ENCODE measurements at regions not wholly inside any gene's neighbourhood (a gene's known extent, or its start where the extent isn't known, plus 50 kb on each side); places are given as distances from the start of the nearest gene placed in this dataset.

DNA sequence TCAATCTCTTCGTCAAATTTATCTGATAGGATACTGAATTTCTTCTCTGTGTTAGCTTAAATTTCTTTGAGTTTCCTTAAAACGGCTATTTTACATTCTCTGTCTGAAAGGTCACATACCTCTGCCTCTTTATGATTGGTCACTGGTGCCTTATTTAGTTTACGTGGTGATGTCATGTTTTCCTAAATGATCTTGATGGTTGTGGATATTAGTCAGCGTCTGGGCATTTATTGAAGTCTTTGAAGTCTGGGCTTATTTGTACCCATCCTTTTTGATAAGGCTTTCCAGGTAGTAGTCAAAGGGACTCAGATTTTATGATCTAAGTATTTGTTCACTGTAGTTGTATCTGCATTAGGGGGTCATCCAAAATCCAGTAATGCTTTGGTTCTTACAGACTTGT is 1407.5 kb upstream of the LRRTM3 start:
- Histone ChIP-seq H3K9me3 (ENCODE audit: insufficient read depth, low read length) (no peaks in the 10 kb centered on the region), H4K20me1 (ENCODE audit: insufficient read depth, low read length) (no peaks in the 10 kb centered on the region), H3K4me3 (ENCODE audit: low read length) (no peak overlapping the region), H3K79me2 (ENCODE audit: low read length) (no peaks in the 10 kb centered on the region), H3K27me3 (ENCODE audit: low read depth, low read length) (no peaks in the 10 kb centered on the region), H3K27ac (ENCODE audit: low read length) (no peak overlapping the region), H3K4me2 (ENCODE audit: low read length) (no peak overlapping the region), H3K36me3 (replicated peaks; ENCODE audit: low read depth, low read length) (no peaks in the 10 kb centered on the region), H3K4me1 (ENCODE audit: low read length) (no peaks in the 10 kb centered on the region), H3K9ac (ENCODE audit: low read length) (no peak overlapping the region), H2AFZ (ENCODE audit: low read depth, low read length) (no peak overlapping the region)
- TF ChIP-seq, protein P1, sequence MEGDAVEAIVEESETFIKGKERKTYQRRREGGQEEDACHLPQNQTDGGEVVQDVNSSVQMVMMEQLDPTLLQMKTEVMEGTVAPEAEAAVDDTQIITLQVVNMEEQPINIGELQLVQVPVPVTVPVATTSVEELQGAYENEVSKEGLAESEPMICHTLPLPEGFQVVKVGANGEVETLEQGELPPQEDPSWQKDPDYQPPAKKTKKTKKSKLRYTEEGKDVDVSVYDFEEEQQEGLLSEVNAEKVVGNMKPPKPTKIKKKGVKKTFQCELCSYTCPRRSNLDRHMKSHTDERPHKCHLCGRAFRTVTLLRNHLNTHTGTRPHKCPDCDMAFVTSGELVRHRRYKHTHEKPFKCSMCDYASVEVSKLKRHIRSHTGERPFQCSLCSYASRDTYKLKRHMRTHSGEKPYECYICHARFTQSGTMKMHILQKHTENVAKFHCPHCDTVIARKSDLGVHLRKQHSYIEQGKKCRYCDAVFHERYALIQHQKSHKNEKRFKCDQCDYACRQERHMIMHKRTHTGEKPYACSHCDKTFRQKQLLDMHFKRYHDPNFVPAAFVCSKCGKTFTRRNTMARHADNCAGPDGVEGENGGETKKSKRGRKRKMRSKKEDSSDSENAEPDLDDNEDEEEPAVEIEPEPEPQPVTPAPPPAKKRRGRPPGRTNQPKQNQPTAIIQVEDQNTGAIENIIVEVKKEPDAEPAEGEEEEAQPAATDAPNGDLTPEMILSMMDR (IDR thresholded peaks at IDR 0.05; ENCODE audit: low read depth, low read length) = no peak
- no peak for TF ChIP-seq EZH2phosphoT487 (IDR thresholded peaks at IDR 0.05; ENCODE audit: low read depth)

- Histone ChIP-seq H3K79me2 (ENCODE audit: low read length) (no peaks in the 10 kb centered on the region), H3K36me3 (replicated peaks; ENCODE audit: low read depth, low read length) (no peaks in the 10 kb centered on the region), H2AFZ (ENCODE audit: low read depth, low read length) (no peak overlapping the region), H3K4me2 (ENCODE audit: low read length) (no peak overlapping the region), H3K27ac (ENCODE audit: low read length) (no peak overlapping the region), H3K4me1 (ENCODE audit: low read length) (no peaks in the 10 kb centered on the region), H3K4me3 (ENCODE audit: low read length) (no peak overlapping the region), H4K20me1 (ENCODE audit: insufficient read depth, low read length) (no peaks in the 10 kb centered on the region), H3K27me3 (ENCODE audit: low read depth, low read length) (no peaks in the 10 kb centered on the region), H3K9me3 (ENCODE audit: insufficient read depth, low read length) (no peaks in the 10 kb centered on the region), H3K9ac (ENCODE audit: low read length) (no peak overlapping the region)
- TF ChIP-seq, protein P1 (IDR thresholded peaks at IDR 0.05; ENCODE audit: low read depth, low read length) = no peak
- no peak for TF ChIP-seq EZH2phosphoT487 (IDR thresholded peaks at IDR 0.05; ENCODE audit: low read depth)
These were observed 1396.8 kb upstream of the LRRTM3 start for GRCh38 chr10:65528986-65529385.

DNA sequence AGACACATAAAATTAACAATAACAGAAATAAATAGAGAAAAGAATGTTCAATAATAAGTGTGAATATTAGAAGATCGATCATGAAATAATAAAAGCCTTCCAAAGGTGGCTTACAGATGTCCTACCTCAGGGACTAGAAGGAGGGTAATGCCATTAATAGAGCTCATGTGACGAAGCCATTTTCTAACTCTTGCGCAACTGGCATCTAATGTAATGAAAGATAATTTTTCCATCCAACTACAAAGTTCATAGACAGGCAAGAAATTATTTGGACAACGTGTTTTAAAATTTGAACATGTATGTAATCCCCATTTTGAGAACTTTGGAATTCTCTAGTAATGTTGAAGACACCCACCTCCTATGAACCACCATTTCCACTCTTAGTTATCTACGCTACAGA is 1394.3 kb upstream of the LRRTM3 start:
- H3K36me3 ChIP-seq (replicated peaks; ENCODE audit: low read depth, low read length) = no peaks in the 10 kb centered on the region
- H4K20me1 ChIP-seq (ENCODE audit: insufficient read depth, low read length) = no peaks in the 10 kb centered on the region
- H3K27ac ChIP-seq (ENCODE audit: low read length) = no peak overlapping the region
- no peak overlapping the region for H3K4me2 ChIP-seq (ENCODE audit: low read length)
- H3K9ac ChIP-seq (ENCODE audit: low read length) = no peak overlapping the region
- H3K9me3 ChIP-seq (ENCODE audit: insufficient read depth, low read length) = no peaks in the 10 kb centered on the region
- H3K4me3 ChIP-seq (ENCODE audit: low read length) = no peak overlapping the region
- H2AFZ ChIP-seq (ENCODE audit: low read depth, low read length) = no peak overlapping the region
- H3K79me2 ChIP-seq (ENCODE audit: low read length) = no peaks in the 10 kb centered on the region
- no peaks in the 10 kb centered on the region for H3K27me3 ChIP-seq (ENCODE audit: low read depth, low read length)
- H3K4me1 ChIP-seq (ENCODE audit: low read length) = no peaks in the 10 kb centered on the region
- TF ChIP-seq, protein P1 (IDR thresholded peaks at IDR 0.05; ENCODE audit: low read depth, low read length) = no peak
- TF ChIP-seq EZH2phosphoT487 (IDR thresholded peaks at IDR 0.05; ENCODE audit: low read depth) = no peak

DNA sequence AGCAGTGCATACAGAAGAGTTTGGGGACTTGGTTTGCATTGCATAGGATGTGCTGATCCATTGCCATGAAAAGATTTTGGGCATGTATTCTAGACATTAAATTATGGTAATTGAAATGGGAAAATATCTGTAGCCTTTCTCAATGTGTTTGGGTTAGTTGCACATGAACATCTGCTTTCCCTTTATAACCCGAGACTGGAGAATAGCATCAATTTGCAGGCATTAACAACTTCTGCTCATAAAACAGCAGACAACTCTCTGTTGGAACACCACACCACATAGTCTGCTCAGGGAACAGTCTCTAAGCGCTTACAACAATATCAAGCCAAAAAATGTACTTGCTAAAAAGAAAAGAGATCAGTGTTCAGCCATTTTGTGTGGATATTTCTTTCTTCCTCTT is 1391.1 kb upstream of the LRRTM3 start:
- H3K36me3 ChIP-seq (replicated peaks; ENCODE audit: low read depth, low read length) = no peaks in the 10 kb centered on the region
- no peak overlapping the region for H2AFZ ChIP-seq (ENCODE audit: low read depth, low read length)
- TF ChIP-seq, protein P1 (IDR thresholded peaks at IDR 0.05; ENCODE audit: low read depth, low read length) = no peak
- TF ChIP-seq EZH2phosphoT487 (IDR thresholded peaks at IDR 0.05; ENCODE audit: low read depth) = no peak
- H3K9me3 ChIP-seq (ENCODE audit: insufficient read depth, low read length) = no peaks in the 10 kb centered on the region
- no peaks in the 10 kb centered on the region for H3K27me3 ChIP-seq (ENCODE audit: low read depth, low read length)
- no peaks in the 10 kb centered on the region for H4K20me1 ChIP-seq (ENCODE audit: insufficient read depth, low read length)
- H3K79me2 ChIP-seq (ENCODE audit: low read length) = no peaks in the 10 kb centered on the region
- no peak overlapping the region for H3K27ac ChIP-seq (ENCODE audit: low read length)
- H3K4me2 ChIP-seq (ENCODE audit: low read length) = no peak overlapping the region
- H3K9ac ChIP-seq (ENCODE audit: low read length) = no peak overlapping the region
- no peaks in the 10 kb centered on the region for H3K4me1 ChIP-seq (ENCODE audit: low read length)
- H3K4me3 ChIP-seq (ENCODE audit: low read length) = no peak overlapping the region
